ES-I3 (cell line): ENCODE measurements at regions not wholly inside any gene's neighbourhood (a gene's known extent, or its start where the extent isn't known, plus 50 kb on each side); places are given as distances from the start of the nearest gene placed in this dataset.
"Not testable (repeated sequence)": the region's sequence is repeated elsewhere in the genome, so short reads cannot be mapped to it uniquely, and the experiment has no call there.

Source experiments
- H3K36me3 ChIP-seq: 2 replicates; pipeline ENCODE4 v1.6.1; 2013; ENCODE audit warnings: mild to moderate bottlenecking, low read length, control low read depth, moderate library complexity; ENCODE audit not compliant: insufficient read depth
- H3K4me1 ChIP-seq: 2 replicates; pipeline ENCODE4 v1.6.1; 2013; ENCODE audit warnings: mild to moderate bottlenecking, control low read depth, low read length; ENCODE audit not compliant: insufficient read depth
- H3K9ac ChIP-seq: 2 replicates; pipeline ENCODE4 v1.6.1; 2013; ENCODE audit warnings: low read depth, mild to moderate bottlenecking, low read length, moderate library complexity
- H3K9me3 ChIP-seq: 2 replicates; pipeline ENCODE4 v1.6.1; 2013; ENCODE audit warnings: mild to moderate bottlenecking, low read length, moderate library complexity; ENCODE audit not compliant: control insufficient read depth, insufficient read depth

GRCh38 chr9:111099199-111100008 is 61.1 kb upstream of the LPAR1 start:
- peaks cover 51% of the 10 kb centered on the region for H3K4me1 ChIP-seq
- no peaks in the 10 kb centered on the region for H3K9me3 ChIP-seq
- H3K36me3 ChIP-seq = no peaks in the 10 kb centered on the region
- no peak overlapping the region for H3K9ac ChIP-seq

- Histone ChIP-seq H3K9ac (no peak overlapping the region), H3K36me3 (no peaks in the 10 kb centered on the region), H3K4me1 (peaks cover 56% of the 10 kb centered on the region), H3K9me3 (no peaks in the 10 kb centered on the region)
These were observed 59.8 kb upstream of the LPAR1 start for GRCh38 chr9:111098093-111098492.

GRCh38 chr9:111096051-111096450 is 57.8 kb upstream of the LPAR1 start:
- no peaks in the 10 kb centered on the region for H3K9me3 ChIP-seq
- no peaks in the 10 kb centered on the region for H3K36me3 ChIP-seq
- no peak overlapping the region for H3K9ac ChIP-seq
- peaks cover 56% of the 10 kb centered on the region for H3K4me1 ChIP-seq

- H3K36me3 ChIP-seq = no peaks in the 10 kb centered on the region
- H3K9me3 ChIP-seq = no peaks in the 10 kb centered on the region
- H3K4me1 ChIP-seq = peaks cover 53% of the 10 kb centered on the region
- no peak overlapping the region for H3K9ac ChIP-seq
These were observed 57.2 kb upstream of the LPAR1 start for GRCh38 chr9:111095441-111095840.

- no peaks in the 10 kb centered on the region for H3K36me3 ChIP-seq
- H3K9me3 ChIP-seq = no peaks in the 10 kb centered on the region
- peaks cover 49% of the 10 kb centered on the region for H3K4me1 ChIP-seq
- H3K9ac ChIP-seq = no peak overlapping the region
These were observed 56.7 kb upstream of the LPAR1 start for GRCh38 chr9:111094958-111095357.

GRCh38 chr9:111094433-111094924 is 56.2 kb upstream of the LPAR1 start:
- peaks cover 45% of the 10 kb centered on the region for H3K4me1 ChIP-seq
- no peak overlapping the region for H3K9ac ChIP-seq
- no peaks in the 10 kb centered on the region for H3K9me3 ChIP-seq
- H3K36me3 ChIP-seq = no peaks in the 10 kb centered on the region

GRCh38 chr9:111092167-111092566 is 53.9 kb upstream of the LPAR1 start:
- H3K9ac ChIP-seq, H3K9me3 ChIP-seq, H3K36me3 ChIP-seq: not testable (repeated sequence)
- peaks cover 31% of the 10 kb centered on the region for H3K4me1 ChIP-seq
